ENCODE measurements at regions not wholly inside any gene's neighbourhood (a gene's known extent, or its start where the extent isn't known, plus 50 kb on each side); places are given as distances from the start of the nearest gene placed in this dataset.

GRCh38 chr17:77001487-77001886 is 133.3 kb downstream of the MGAT5B start:
- DNase-seq (no peak), ATAC-seq (no peak)
- intact Hi-C loops (cut with DNase I) = no loop called here

GRCh38 chr17:77002103-77003045 is 134.2 kb downstream of the MGAT5B start:
- ATAC-seq = no peak
- intact Hi-C loops (cut with DNase I) = no loop called here
- no peak for DNase-seq

GRCh38 chr17:77003699-77004098 is 135.5 kb downstream of the MGAT5B start:
- ATAC-seq (no peak), DNase-seq (no peak)
- intact Hi-C loops (cut with DNase I) = no loop called here

- intact Hi-C loops (cut with DNase I) = no loop called here
- no peak for DNase-seq
- ATAC-seq = no peak
Observed at GRCh38 chr17:77006971-77007649, 133.7 kb upstream of the SEC14L1 start.

- DNase-seq = no peak
- no peak for ATAC-seq
- intact Hi-C loops (cut with DNase I) = no loop called here
Observed at GRCh38 chr17:77009877-77010276, 130.9 kb upstream of the SEC14L1 start.

- ATAC-seq (no peak), DNase-seq (no peak)
- intact Hi-C loops (cut with DNase I) = no loop called here
Observed at GRCh38 chr17:77010667-77011066, 130.1 kb upstream of the SEC14L1 start.

GRCh38 chr17:77011173-77012011 is 129.4 kb upstream of the SEC14L1 start:
- intact Hi-C loops (cut with DNase I) = no loop called here
- ATAC-seq (no peak), DNase-seq (no peak)

- ATAC-seq (no peak), DNase-seq (no peak)
- intact Hi-C loops (cut with DNase I) = no loop called here
Observed at GRCh38 chr17:77018504-77018903, 122.3 kb upstream of the SEC14L1 start.

- DNase-seq (no peak), ATAC-seq (no peak)
- intact Hi-C loops (cut with DNase I) = no loop called here
Observed at GRCh38 chr17:77019893-77020379, 120.8 kb upstream of the SEC14L1 start.

GRCh38 chr17:77020973-77021372 is 119.8 kb upstream of the SEC14L1 start:
- intact Hi-C loops (cut with DNase I) = no loop called here
- no peak for DNase-seq
- no peak for ATAC-seq

GRCh38 chr17:77022766-77023165 is 118.0 kb upstream of the SEC14L1 start:
- intact Hi-C loops (cut with DNase I) = no loop called here
- no peak for ATAC-seq
- DNase-seq = no peak

GRCh38 chr17:77025781-77026180 is 115.0 kb upstream of the SEC14L1 start:
- intact Hi-C loops (cut with DNase I) = no loop called here
- no peak for DNase-seq
- ATAC-seq = no peak

GRCh38 chr17:77027271-77027889 is 113.4 kb upstream of the SEC14L1 start:
- no peak for DNase-seq
- intact Hi-C loops (cut with DNase I) = no loop called here
- no peak for ATAC-seq

- ATAC-seq (no peak), DNase-seq (no peak)
- intact Hi-C loops (cut with DNase I) = no loop called here
Observed at GRCh38 chr17:77028900-77029299, 111.9 kb upstream of the SEC14L1 start.

GRCh38 chr17:77032929-77033328 is 107.8 kb upstream of the SEC14L1 start:
- ATAC-seq (no peak), DNase-seq (no peak)
- intact Hi-C loops (cut with DNase I) = no loop called here

- intact Hi-C loops (cut with DNase I) = no loop called here
- DNase-seq (no peak), ATAC-seq (no peak)
Observed at GRCh38 chr17:77033892-77034404, 106.8 kb upstream of the SEC14L1 start.

GRCh38 chr17:77034677-77035424 is 105.9 kb upstream of the SEC14L1 start:
- ATAC-seq (no peak), DNase-seq (no peak)
- intact Hi-C loops (cut with DNase I) = no loop called here

GRCh38 chr17:77035526-77035925 is 105.2 kb upstream of the SEC14L1 start:
- ATAC-seq (no peak), DNase-seq (no peak)
- intact Hi-C loops (cut with DNase I) = no loop called here

All from left cardiac atrium (tissue), 4 donors.